GM12875 (cell line): ENCODE measurements at regions not wholly inside any gene's neighbourhood (a gene's known extent, or its start where the extent isn't known, plus 50 kb on each side); places are given as distances from the start of the nearest gene placed in this dataset.

Source experiments
- H3K4me3 ChIP-seq: one replicate; pipeline ENCODE4 v1.5.1; 2011; ENCODE audit warnings: low read depth, low read length, control low read depth
- TF ChIP-seq, protein P1 (sequence below): IDR thresholded peaks from 2 replicates; pipeline ENCODE4 v1.5.1; 2011; ENCODE audit warnings: low read depth, mild to moderate bottlenecking, control low read depth, inconsistent platforms, low read length, moderate library complexity, borderline replicate concordance; ENCODE audit not compliant: insufficient read depth

GRCh38 chr6:168972128-168972527, 281.5 kb downstream of the THBS2 start:
- H3K4me3 ChIP-seq, result no peak overlapping the region
- TF ChIP-seq, protein P1, sequence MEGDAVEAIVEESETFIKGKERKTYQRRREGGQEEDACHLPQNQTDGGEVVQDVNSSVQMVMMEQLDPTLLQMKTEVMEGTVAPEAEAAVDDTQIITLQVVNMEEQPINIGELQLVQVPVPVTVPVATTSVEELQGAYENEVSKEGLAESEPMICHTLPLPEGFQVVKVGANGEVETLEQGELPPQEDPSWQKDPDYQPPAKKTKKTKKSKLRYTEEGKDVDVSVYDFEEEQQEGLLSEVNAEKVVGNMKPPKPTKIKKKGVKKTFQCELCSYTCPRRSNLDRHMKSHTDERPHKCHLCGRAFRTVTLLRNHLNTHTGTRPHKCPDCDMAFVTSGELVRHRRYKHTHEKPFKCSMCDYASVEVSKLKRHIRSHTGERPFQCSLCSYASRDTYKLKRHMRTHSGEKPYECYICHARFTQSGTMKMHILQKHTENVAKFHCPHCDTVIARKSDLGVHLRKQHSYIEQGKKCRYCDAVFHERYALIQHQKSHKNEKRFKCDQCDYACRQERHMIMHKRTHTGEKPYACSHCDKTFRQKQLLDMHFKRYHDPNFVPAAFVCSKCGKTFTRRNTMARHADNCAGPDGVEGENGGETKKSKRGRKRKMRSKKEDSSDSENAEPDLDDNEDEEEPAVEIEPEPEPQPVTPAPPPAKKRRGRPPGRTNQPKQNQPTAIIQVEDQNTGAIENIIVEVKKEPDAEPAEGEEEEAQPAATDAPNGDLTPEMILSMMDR, result no peak

DNA sequence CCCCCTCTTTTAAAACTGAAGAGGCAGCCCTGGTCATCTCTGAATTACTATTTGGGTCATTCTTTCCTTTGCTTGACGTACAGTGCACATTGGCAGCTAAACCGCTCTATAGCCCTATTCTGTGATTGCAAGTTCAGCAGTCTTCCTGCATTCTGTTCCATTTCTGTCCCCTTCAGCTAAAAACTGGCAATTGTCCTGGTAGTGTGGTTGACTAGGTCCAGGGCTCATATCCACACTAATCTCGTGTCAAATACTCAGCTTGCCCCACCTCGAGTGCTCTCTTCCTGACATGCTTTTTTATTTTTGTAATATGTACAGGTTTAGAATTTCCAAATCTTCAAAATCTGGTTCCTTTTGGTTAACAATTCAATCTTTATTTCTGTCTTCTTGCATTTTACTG, 282.1 kb downstream of the THBS2 start:
- no peak overlapping the region for H3K4me3 ChIP-seq
- TF ChIP-seq, protein P1, result no peak

DNA sequence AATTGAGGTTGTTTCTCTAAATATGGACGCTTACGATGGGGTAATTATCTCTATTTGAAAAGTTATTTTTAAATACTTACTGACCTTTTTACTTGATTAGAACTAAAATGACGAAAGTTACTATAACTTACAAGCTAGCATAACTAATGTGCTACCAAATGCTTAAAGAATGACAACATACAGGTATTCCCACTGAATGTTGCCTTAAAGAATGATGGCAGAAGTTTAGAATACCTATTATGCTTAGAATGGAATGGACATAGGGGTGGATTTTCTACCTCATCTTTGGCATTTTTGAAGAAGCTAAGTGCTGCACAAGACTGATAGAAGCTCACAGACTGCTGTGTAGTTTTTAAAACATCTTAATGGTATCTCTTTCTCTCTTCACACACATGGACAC, 284.8 kb downstream of the THBS2 start:
- TF ChIP-seq, protein P1, result no peak
- H3K4me3 ChIP-seq, result no peak overlapping the region

GRCh38 chr6:168968228-168968627, 285.4 kb downstream of the THBS2 start:
- no peak overlapping the region for H3K4me3 ChIP-seq

DNA sequence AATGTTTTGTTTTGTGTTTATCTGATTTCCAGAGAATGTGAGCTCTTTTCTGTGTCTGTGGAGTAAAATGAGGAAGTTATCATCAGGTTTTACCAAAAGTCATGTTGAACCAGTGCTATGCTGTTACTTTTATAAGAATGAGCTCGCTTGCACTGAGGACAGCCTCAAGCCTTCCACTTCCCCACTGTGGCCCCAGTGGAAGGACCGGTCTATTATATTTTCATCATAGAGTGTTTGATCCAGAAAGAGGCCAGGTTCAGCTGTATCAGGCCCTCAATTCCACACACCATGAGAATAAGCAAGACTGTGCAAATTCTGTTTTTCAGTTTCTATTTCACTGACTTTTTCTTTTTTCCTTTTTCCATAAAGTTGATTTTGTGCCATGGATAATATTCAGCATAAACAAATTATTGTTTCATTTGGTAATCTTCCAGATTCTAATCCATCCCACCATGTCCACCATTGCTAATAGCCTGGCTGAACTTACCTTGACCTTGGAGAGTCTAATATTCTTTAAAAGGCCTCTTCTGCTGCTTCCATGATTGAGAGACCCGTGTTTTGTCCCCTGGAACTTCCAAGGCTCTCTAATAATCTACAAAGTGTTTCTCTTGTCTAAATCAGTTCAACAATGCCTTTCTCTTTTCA, 286.2 kb downstream of the THBS2 start:
- TF ChIP-seq, protein P1, result no peak
- H3K4me3 ChIP-seq, result no peak overlapping the region

More at GRCh38 chr6:168968228-168968627, 285.4 kb downstream of the THBS2 start:
- TF ChIP-seq, protein P1, result no peak

GRCh38 chr6:168964138-168964835, 289.4 kb downstream of the THBS2 start:
- TF ChIP-seq, protein P1, result no peak
- no peak overlapping the region for H3K4me3 ChIP-seq

DNA sequence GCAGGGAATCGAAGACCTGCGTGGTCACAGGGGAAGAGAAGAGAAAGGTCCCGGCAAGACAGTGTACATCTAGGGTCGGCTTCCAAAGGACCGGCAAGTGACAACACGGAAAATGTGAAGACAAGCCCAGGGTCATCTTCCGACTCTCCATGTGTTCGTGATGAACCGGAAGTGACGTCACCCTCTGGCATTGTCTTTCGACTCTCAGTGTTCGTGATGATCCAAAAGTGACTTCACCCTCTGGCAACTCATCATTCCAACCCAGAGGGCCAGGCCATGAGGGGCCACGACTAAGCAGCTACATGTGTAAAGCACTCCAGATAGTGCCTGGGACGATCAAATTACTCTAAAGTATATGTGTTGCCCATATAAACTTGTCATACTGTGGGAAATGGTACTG, 290.8 kb downstream of the THBS2 start:
- TF ChIP-seq, protein P1, result no peak
- no peak overlapping the region for H3K4me3 ChIP-seq
